COLO668 (cell line): ENCODE measurements at regions not wholly inside any gene's neighbourhood (a gene's known extent, or its start where the extent isn't known, plus 50 kb on each side); places are given as distances from the start of the nearest gene placed in this dataset.

Experiments used
- DNase-seq: peaks from one replicate; lab custom pipeline; 2025; ENCODE audit not compliant: unreplicated experiment; lab: John Stamatoyannopoulos, UW

- DNase-seq = no peak
Measured at GRCh38 chr15:29383367-29383766, 113.7 kb upstream of the NSMCE3 start.

- DNase-seq = peak; percentile 56
Measured at GRCh38 chr15:29382862-29383261, 113.2 kb upstream of the NSMCE3 start.

- no peak for DNase-seq
Measured at GRCh38 chr15:29380466-29380865, 110.8 kb upstream of the NSMCE3 start.

- no peak for DNase-seq
Measured at GRCh38 chr15:29379647-29380046, 110.0 kb upstream of the NSMCE3 start.

- DNase-seq = no peak
Measured at GRCh38 chr15:29377161-29377560, 107.5 kb upstream of the NSMCE3 start.

- DNase-seq = no peak
Measured at GRCh38 chr15:29376590-29376989, 107.0 kb upstream of the NSMCE3 start.

- DNase-seq = no peak
Measured at GRCh38 chr15:29369261-29369660, 99.6 kb upstream of the NSMCE3 start.

- DNase-seq = peak; percentile 15
Measured at GRCh38 chr15:29364426-29365078, 94.9 kb upstream of the NSMCE3 start.

- no peak for DNase-seq
Measured at GRCh38 chr15:29361560-29361959, 91.9 kb upstream of the NSMCE3 start.

GRCh38 chr15:29360152-29360551 lies 90.5 kb upstream of the NSMCE3 start:
- DNase-seq = no peak

GRCh38 chr15:29356786-29357185 lies 87.2 kb upstream of the NSMCE3 start:
- DNase-seq = no peak

- DNase-seq = no peak
Measured at GRCh38 chr15:29355477-29355876, 85.9 kb upstream of the NSMCE3 start.

- DNase-seq = no peak
Measured at GRCh38 chr15:29352402-29352801, 82.8 kb upstream of the NSMCE3 start.

- no peak for DNase-seq
Measured at GRCh38 chr15:29349196-29349595, 79.6 kb upstream of the NSMCE3 start.

GRCh38 chr15:29348336-29348914 lies 78.8 kb upstream of the NSMCE3 start:
- no peak for DNase-seq

- no peak for DNase-seq
Measured at GRCh38 chr15:29346998-29347397, 77.4 kb upstream of the NSMCE3 start.

- DNase-seq = no peak
Measured at GRCh38 chr15:29345549-29346525, 76.2 kb upstream of the NSMCE3 start.

- no peak for DNase-seq
Measured at GRCh38 chr15:29344474-29344873, 74.9 kb upstream of the NSMCE3 start.

- no peak for DNase-seq
Measured at GRCh38 chr15:29343229-29343628, 73.6 kb upstream of the NSMCE3 start.

- DNase-seq = no peak
Measured at GRCh38 chr15:29342201-29342600, 72.6 kb upstream of the NSMCE3 start.

GRCh38 chr15:29337156-29337959 lies 67.7 kb upstream of the NSMCE3 start:
- no peak for DNase-seq
